ENCODE measurements at regions not wholly inside any gene's neighbourhood (a gene's known extent, or its start where the extent isn't known, plus 50 kb on each side); places are given as distances from the start of the nearest gene placed in this dataset.

- Histone ChIP-seq H3K9me3 (ENCODE audit: control insufficient read depth in 2 of 2, insufficient read depth in 1 of 2, low read depth in 1 of 2, low read length in 1 of 2) (no peaks in the 10 kb centered on the region), H3K27me3 (ENCODE audit: control insufficient read depth in 1 of 2, insufficient read depth in 2 of 2, low read length in 2 of 2) (no peaks in the 10 kb centered on the region), H3K4me3 (ENCODE audit: low read depth in 1 of 2, low read length in 2 of 2) (no peak overlapping the region), H3K36me3 (ENCODE audit: control insufficient read depth in 2 of 2, insufficient read depth in 2 of 2, low read length in 1 of 2) (no peaks in the 10 kb centered on the region), H3K4me1 (ENCODE audit: control insufficient read depth in 2 of 2, insufficient read depth in 2 of 2, low read length in 1 of 2) (no peaks in the 10 kb centered on the region), H3K27ac (ENCODE audit: low read depth in 2 of 2, low read length in 1 of 2) (no peak overlapping the region)
- WGBS, 2 donors, result 81 to 82% methylated on average over 5 of the region's 5 CpGs
Observed at GRCh38 chr4:38567457-38567856, 96.5 kb upstream of the KLF3 start.

- Histone ChIP-seq H3K27me3 (ENCODE audit: control insufficient read depth in 1 of 2, insufficient read depth in 2 of 2, low read length in 2 of 2) (no peaks in the 10 kb centered on the region), H3K27ac (ENCODE audit: low read depth in 2 of 2, low read length in 1 of 2) (no peak overlapping the region), H3K4me3 (ENCODE audit: low read depth in 1 of 2, low read length in 2 of 2) (no peak overlapping the region), H3K9me3 (ENCODE audit: control insufficient read depth in 2 of 2, insufficient read depth in 1 of 2, low read depth in 1 of 2, low read length in 1 of 2) (no peaks in the 10 kb centered on the region), H3K4me1 (ENCODE audit: control insufficient read depth in 2 of 2, insufficient read depth in 2 of 2, low read length in 1 of 2) (no peaks in the 10 kb centered on the region), H3K36me3 (ENCODE audit: control insufficient read depth in 2 of 2, insufficient read depth in 2 of 2, low read length in 1 of 2) (no peaks in the 10 kb centered on the region)
- WGBS, 2 donors, result 56 to 62% methylated on average over 3 of the region's 3 CpGs
Observed at GRCh38 chr4:38568768-38569167, 95.2 kb upstream of the KLF3 start.

GRCh38 chr4:38570647-38571276, 93.2 kb upstream of the KLF3 start:
- Histone ChIP-seq H3K4me3 (ENCODE audit: low read depth in 1 of 2, low read length in 2 of 2) (no peak overlapping the region), H3K27me3 (ENCODE audit: control insufficient read depth in 1 of 2, insufficient read depth in 2 of 2, low read length in 2 of 2) (no peaks in the 10 kb centered on the region), H3K36me3 (ENCODE audit: control insufficient read depth in 2 of 2, insufficient read depth in 2 of 2, low read length in 1 of 2) (no peaks in the 10 kb centered on the region), H3K9me3 (ENCODE audit: control insufficient read depth in 2 of 2, insufficient read depth in 1 of 2, low read depth in 1 of 2, low read length in 1 of 2) (no peaks in the 10 kb centered on the region), H3K27ac (ENCODE audit: low read depth in 2 of 2, low read length in 1 of 2) (no peak overlapping the region), H3K4me1 (ENCODE audit: control insufficient read depth in 2 of 2, insufficient read depth in 2 of 2, low read length in 1 of 2) (no peaks in the 10 kb centered on the region)
- WGBS, 2 donors, result 73 to 79% methylated on average over 5 of the region's 5 CpGs

GRCh38 chr4:38572793-38573192, 91.2 kb upstream of the KLF3 start:
- H3K4me1 ChIP-seq (ENCODE audit: control insufficient read depth in 2 of 2, insufficient read depth in 2 of 2, low read length in 1 of 2), result no peaks in the 10 kb centered on the region
- no peaks in the 10 kb centered on the region for H3K36me3 ChIP-seq (ENCODE audit: control insufficient read depth in 2 of 2, insufficient read depth in 2 of 2, low read length in 1 of 2)
- no peaks in the 10 kb centered on the region for H3K9me3 ChIP-seq (ENCODE audit: control insufficient read depth in 2 of 2, insufficient read depth in 1 of 2, low read depth in 1 of 2, low read length in 1 of 2)
- H3K27ac ChIP-seq (ENCODE audit: low read depth in 2 of 2, low read length in 1 of 2), result no peak overlapping the region
- H3K27me3 ChIP-seq (ENCODE audit: control insufficient read depth in 1 of 2, insufficient read depth in 2 of 2, low read length in 2 of 2), result no peaks in the 10 kb centered on the region
- H3K4me3 ChIP-seq (ENCODE audit: low read depth in 1 of 2, low read length in 2 of 2), result no peak overlapping the region

GRCh38 chr4:38574559-38575333, 89.3 kb upstream of the KLF3 start:
- 67 to 76% methylated on average over 17 of the region's 17 CpGs for WGBS, 2 donors
- H3K36me3 ChIP-seq (ENCODE audit: control insufficient read depth in 2 of 2, insufficient read depth in 2 of 2, low read length in 1 of 2), result no peaks in the 10 kb centered on the region

GRCh38 chr4:38576767-38577166, 87.2 kb upstream of the KLF3 start:
- no peaks in the 10 kb centered on the region for H3K9me3 ChIP-seq (ENCODE audit: control insufficient read depth in 2 of 2, insufficient read depth in 1 of 2, low read depth in 1 of 2, low read length in 1 of 2)
- 95% methylated on average over 3 of the region's 3 CpGs for WGBS, 2 donors
- H3K4me1 ChIP-seq (ENCODE audit: control insufficient read depth in 2 of 2, insufficient read depth in 2 of 2, low read length in 1 of 2), result no peaks in the 10 kb centered on the region
- no peaks in the 10 kb centered on the region for H3K27me3 ChIP-seq (ENCODE audit: control insufficient read depth in 1 of 2, insufficient read depth in 2 of 2, low read length in 2 of 2)
- no peak overlapping the region for H3K4me3 ChIP-seq (ENCODE audit: low read depth in 1 of 2, low read length in 2 of 2)
- no peak overlapping the region for H3K27ac ChIP-seq (ENCODE audit: low read depth in 2 of 2, low read length in 1 of 2)
- H3K36me3 ChIP-seq (ENCODE audit: control insufficient read depth in 2 of 2, insufficient read depth in 2 of 2, low read length in 1 of 2), result no peaks in the 10 kb centered on the region

More at GRCh38 chr4:38574559-38575333, 89.3 kb upstream of the KLF3 start:
- Histone ChIP-seq H3K27ac (ENCODE audit: low read depth in 2 of 2, low read length in 1 of 2) (no peak overlapping the region), H3K9me3 (ENCODE audit: control insufficient read depth in 2 of 2, insufficient read depth in 1 of 2, low read depth in 1 of 2, low read length in 1 of 2) (no peaks in the 10 kb centered on the region), H3K27me3 (ENCODE audit: control insufficient read depth in 1 of 2, insufficient read depth in 2 of 2, low read length in 2 of 2) (no peaks in the 10 kb centered on the region), H3K4me1 (ENCODE audit: control insufficient read depth in 2 of 2, insufficient read depth in 2 of 2, low read length in 1 of 2) (no peaks in the 10 kb centered on the region), H3K4me3 (ENCODE audit: low read depth in 1 of 2, low read length in 2 of 2) (no peak overlapping the region)

GRCh38 chr4:38577462-38577861, 86.5 kb upstream of the KLF3 start:
- Histone ChIP-seq H3K9me3 (ENCODE audit: control insufficient read depth in 2 of 2, insufficient read depth in 1 of 2, low read depth in 1 of 2, low read length in 1 of 2) (no peaks in the 10 kb centered on the region), H3K4me1 (ENCODE audit: control insufficient read depth in 2 of 2, insufficient read depth in 2 of 2, low read length in 1 of 2) (no peaks in the 10 kb centered on the region), H3K27me3 (ENCODE audit: control insufficient read depth in 1 of 2, insufficient read depth in 2 of 2, low read length in 2 of 2) (no peaks in the 10 kb centered on the region), H3K36me3 (ENCODE audit: control insufficient read depth in 2 of 2, insufficient read depth in 2 of 2, low read length in 1 of 2) (no peaks in the 10 kb centered on the region), H3K27ac (ENCODE audit: low read depth in 2 of 2, low read length in 1 of 2) (no peak overlapping the region), H3K4me3 (ENCODE audit: low read depth in 1 of 2, low read length in 2 of 2) (no peak overlapping the region)

- H3K4me1 ChIP-seq (ENCODE audit: control insufficient read depth in 2 of 2, insufficient read depth in 2 of 2, low read length in 1 of 2), result no peaks in the 10 kb centered on the region
- H3K9me3 ChIP-seq (ENCODE audit: control insufficient read depth in 2 of 2, insufficient read depth in 1 of 2, low read depth in 1 of 2, low read length in 1 of 2), result no peaks in the 10 kb centered on the region
- no peaks in the 10 kb centered on the region for H3K36me3 ChIP-seq (ENCODE audit: control insufficient read depth in 2 of 2, insufficient read depth in 2 of 2, low read length in 1 of 2)
- 37 to 43% methylated on average over 6 of the region's 6 CpGs for WGBS, 2 donors
- no peaks in the 10 kb centered on the region for H3K27me3 ChIP-seq (ENCODE audit: control insufficient read depth in 1 of 2, insufficient read depth in 2 of 2, low read length in 2 of 2)
- no peak overlapping the region for H3K4me3 ChIP-seq (ENCODE audit: low read depth in 1 of 2, low read length in 2 of 2)
- no peak overlapping the region for H3K27ac ChIP-seq (ENCODE audit: low read depth in 2 of 2, low read length in 1 of 2)
Observed at GRCh38 chr4:38581426-38582106, 82.4 kb upstream of the KLF3 start.

GRCh38 chr4:38582445-38582844, 81.6 kb upstream of the KLF3 start:
- H3K27ac ChIP-seq (ENCODE audit: low read depth in 2 of 2, low read length in 1 of 2), result no peak overlapping the region
- no peaks in the 10 kb centered on the region for H3K4me1 ChIP-seq (ENCODE audit: control insufficient read depth in 2 of 2, insufficient read depth in 2 of 2, low read length in 1 of 2)
- H3K4me3 ChIP-seq (ENCODE audit: low read depth in 1 of 2, low read length in 2 of 2), result no peak overlapping the region
- 70 to 72% methylated on average over 1 of the region's 1 CpG for WGBS, 2 donors
- no peaks in the 10 kb centered on the region for H3K9me3 ChIP-seq (ENCODE audit: control insufficient read depth in 2 of 2, insufficient read depth in 1 of 2, low read depth in 1 of 2, low read length in 1 of 2)
- no peaks in the 10 kb centered on the region for H3K27me3 ChIP-seq (ENCODE audit: control insufficient read depth in 1 of 2, insufficient read depth in 2 of 2, low read length in 2 of 2)
- H3K36me3 ChIP-seq (ENCODE audit: control insufficient read depth in 2 of 2, insufficient read depth in 2 of 2, low read length in 1 of 2), result no peaks in the 10 kb centered on the region

Data from esophagus (tissue), 2 donors.